GM10248 (cell line): ENCODE measurements at regions not wholly inside any gene's neighbourhood (a gene's known extent, or its start where the extent isn't known, plus 50 kb on each side); places are given as distances from the start of the nearest gene placed in this dataset.

ENCODE experiments used
- CTCF ChIA-PET: fragments of 300-600 bp; sonication (Branson Sonifier 250); formaldehyde crosslinking; extraction: SDS; loops from one replicate; lab custom pipeline; 2021; ENCODE audit warnings: antibody characterized with exemption; lab: Yijun Ruan, JAX
- POLR2A ChIA-PET: fragments of 350-650 bp; sonication (Branson Sonifier 250); formaldehyde crosslinking; extraction: SDS; loops from one replicate; lab custom pipeline; 2020; ENCODE audit warnings: antibody characterized with exemption; lab: Yijun Ruan, JAX
- DNase-seq: peaks from one replicate; pipeline ENCODE4 v3.0.0; 2012; ENCODE audit errors: extremely low spot score
- CTCF ChIP-seq: IDR thresholded peaks from 2 replicates; pipeline ENCODE4 v1.5.1; 2012; ENCODE audit warnings: mild to moderate bottlenecking, low read depth; ENCODE audit errors: extremely low read depth, missing control alignments, control extremely low read depth

GRCh38 chr20:24362080-24362479, 107.3 kb upstream of the SYNDIG1 start:
- POLR2A ChIA-PET, result no interaction called here
- CTCF ChIA-PET, result no interaction called here
- TF ChIP-seq CTCF, result no peak
- no peak for DNase-seq

GRCh38 chr20:24361541-24361940, 107.9 kb upstream of the SYNDIG1 start:
- DNase-seq, result no peak
- POLR2A ChIA-PET, result no interaction called here
- CTCF ChIA-PET, result no interaction called here
- no peak for TF ChIP-seq CTCF

- no peak for DNase-seq
- no peak for TF ChIP-seq CTCF
- ChIA-PET POLR2A (no interaction called here), CTCF (no interaction called here)
Measured at GRCh38 chr20:24360531-24360930, 108.9 kb upstream of the SYNDIG1 start.

GRCh38 chr20:24359321-24360027, 110.0 kb upstream of the SYNDIG1 start:
- TF ChIP-seq CTCF, result no peak
- POLR2A ChIA-PET, result no interaction called here
- no peak for DNase-seq
- CTCF ChIA-PET, result interaction anchor here (1.5 kb wide), 1 partner anchor 16 kb away, joined by 5 read pairs; no protein-coding TSS in a partner anchor

- no peak for TF ChIP-seq CTCF
- DNase-seq, result no peak
- POLR2A ChIA-PET, result no interaction called here
- CTCF ChIA-PET, result interaction anchor here (1.0 to 1.6 kb wide), 4 partner anchors 11 to 34 kb away, joined by 3 to 5 read pairs (median 3); no protein-coding TSS in a partner anchor
Measured at GRCh38 chr20:24357931-24358330, 111.5 kb upstream of the SYNDIG1 start.

GRCh38 chr20:24357177-24357576, 112.3 kb upstream of the SYNDIG1 start:
- TF ChIP-seq CTCF, result no peak
- POLR2A ChIA-PET, result no interaction called here
- DNase-seq, result no peak
- CTCF ChIA-PET, result interaction anchor here (1.3 to 1.6 kb wide), 2 partner anchors 10 to 25 kb away, joined by 3 read pairs; no protein-coding TSS in a partner anchor
